ENCODE measurements at regions not wholly inside any gene's neighbourhood (a gene's known extent, or its start where the extent isn't known, plus 50 kb on each side); places are given as distances from the start of the nearest gene placed in this dataset.

DNA sequence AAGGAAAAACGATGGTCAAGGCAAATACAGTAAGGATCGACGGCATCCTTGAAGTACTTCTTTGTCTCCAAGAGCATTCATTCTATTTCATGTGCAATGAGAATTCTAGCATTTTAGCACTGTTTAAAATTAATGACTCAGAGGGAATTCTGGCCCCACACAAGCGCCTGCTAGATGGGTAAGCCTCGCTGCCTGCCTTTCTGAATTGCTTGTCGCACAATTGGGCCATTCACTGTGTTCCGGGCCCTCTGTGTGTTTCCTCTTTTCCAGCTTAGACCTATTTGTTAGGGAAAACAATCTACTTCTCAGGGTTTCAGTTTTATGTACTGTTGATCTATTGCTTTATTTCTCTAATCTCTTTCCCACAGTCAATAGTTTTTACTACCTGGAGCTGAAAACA, 204.7 kb upstream of the ZNF32 start:
- peaks cover 18% of the 10 kb centered on the region for H3K4me1 ChIP-seq (ENCODE audit: control insufficient read depth, insufficient read depth, low read length)
- H3K9me3 ChIP-seq (replicated peaks; ENCODE audit: control insufficient read depth, low read depth, low read length) = no peaks in the 10 kb centered on the region
- H3K36me3 ChIP-seq (ENCODE audit: control insufficient read depth, insufficient read depth, low read length) = no peaks in the 10 kb centered on the region
- no peak overlapping the region for H3K4me3 ChIP-seq (ENCODE audit: low read length)
- H3K27me3 ChIP-seq (ENCODE audit: control insufficient read depth, insufficient read depth, low read length) = no peaks in the 10 kb centered on the region
- WGBS (ENCODE audit: insufficient coverage) = 60% methylated on average over 1 of the region's 7 CpGs
- H3K27ac ChIP-seq (ENCODE audit: low read length) = no peak overlapping the region
- DNase-seq = no peak

DNA sequence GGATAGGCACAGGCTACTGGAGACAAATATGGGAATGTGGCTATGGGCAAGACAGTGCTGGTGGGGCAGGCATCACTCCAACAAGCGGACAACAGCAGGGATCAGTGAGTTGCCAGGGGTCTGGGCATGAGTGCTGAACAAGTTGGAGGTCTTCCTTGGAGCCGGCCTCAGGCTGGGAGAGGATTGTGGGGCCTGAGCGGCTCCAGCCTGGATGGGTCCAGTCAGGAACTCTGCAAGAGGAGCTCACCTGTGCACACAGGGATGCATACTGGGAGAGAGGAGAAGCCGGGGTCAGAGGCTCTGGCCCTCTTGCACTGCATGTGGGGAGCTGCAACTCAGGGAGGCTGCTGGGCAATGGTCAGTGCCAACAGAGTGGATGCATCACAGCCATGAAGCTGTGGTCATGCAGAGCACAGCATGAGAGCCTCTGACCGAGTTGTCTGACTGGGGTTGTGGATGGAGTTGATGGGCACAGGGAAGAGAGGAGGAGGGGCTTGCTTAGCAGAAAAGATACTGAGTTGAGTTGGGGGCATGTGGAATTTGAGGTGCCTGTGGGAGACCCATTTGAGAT, 204.0 kb upstream of the ZNF32 start:
- Histone ChIP-seq H3K27me3 (ENCODE audit: control insufficient read depth, insufficient read depth, low read length) (no peaks in the 10 kb centered on the region), H3K4me1 (ENCODE audit: control insufficient read depth, insufficient read depth, low read length) (peaks cover 18% of the 10 kb centered on the region), H3K4me3 (ENCODE audit: low read length) (no peak overlapping the region), H3K27ac (ENCODE audit: low read length) (no peak overlapping the region), H3K9me3 (replicated peaks; ENCODE audit: control insufficient read depth, low read depth, low read length) (no peaks in the 10 kb centered on the region), H3K36me3 (ENCODE audit: control insufficient read depth, insufficient read depth, low read length) (no peaks in the 10 kb centered on the region)
- 92% methylated on average over 5 of the region's 5 CpGs for WGBS (ENCODE audit: insufficient coverage)
- DNase-seq = no peak

DNA sequence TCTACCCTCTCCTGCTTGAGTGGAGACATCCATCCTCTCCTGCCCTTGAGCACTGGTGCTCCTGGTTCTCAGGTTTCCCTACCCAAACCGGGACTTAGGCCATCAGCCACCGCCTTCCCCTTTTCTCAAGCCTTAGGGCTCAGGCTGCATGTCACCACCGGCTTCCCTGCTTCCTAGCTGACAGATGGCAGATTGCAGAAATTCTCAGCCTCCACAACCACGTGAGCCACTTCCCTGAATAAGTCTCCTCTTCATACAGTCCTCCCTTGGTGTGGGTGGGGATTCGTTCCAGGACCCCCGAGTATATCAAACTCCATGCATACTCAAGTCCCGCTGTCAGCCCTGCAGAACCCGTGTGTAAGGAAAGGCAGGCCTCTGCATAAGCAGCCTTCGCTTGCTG, 203.5 kb upstream of the ZNF32 start:
- H3K27me3 ChIP-seq (ENCODE audit: control insufficient read depth, insufficient read depth, low read length) = no peaks in the 10 kb centered on the region
- no peak overlapping the region for H3K4me3 ChIP-seq (ENCODE audit: low read length)
- H3K36me3 ChIP-seq (ENCODE audit: control insufficient read depth, insufficient read depth, low read length) = no peaks in the 10 kb centered on the region
- H3K9me3 ChIP-seq (replicated peaks; ENCODE audit: control insufficient read depth, low read depth, low read length) = no peaks in the 10 kb centered on the region
- no peak for DNase-seq
- 60% methylated on average over 3 of the region's 9 CpGs for WGBS (ENCODE audit: insufficient coverage)
- H3K4me1 ChIP-seq (ENCODE audit: control insufficient read depth, insufficient read depth, low read length) = peaks cover 12% of the 10 kb centered on the region
- no peak overlapping the region for H3K27ac ChIP-seq (ENCODE audit: low read length)

DNA sequence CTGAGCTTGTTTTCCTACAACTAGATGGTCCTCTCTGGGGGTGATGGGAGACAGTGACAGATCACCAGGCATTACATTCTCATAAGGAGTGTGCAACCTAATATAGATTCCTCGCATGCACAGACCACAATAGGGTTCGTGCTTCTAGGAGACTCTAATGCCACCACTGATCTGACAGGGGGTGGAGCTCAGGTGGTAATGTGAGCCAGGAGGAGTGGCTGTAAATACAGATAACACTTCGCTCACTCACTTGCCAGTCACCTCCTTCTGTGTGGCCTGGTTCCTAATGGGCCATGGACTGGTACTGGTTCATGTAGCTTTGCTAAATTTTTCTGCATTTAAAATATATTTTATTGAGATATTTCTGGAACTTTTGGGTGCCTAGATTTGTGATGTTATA, 202.3 kb upstream of the ZNF32 start:
- WGBS (ENCODE audit: insufficient coverage) = no CpG with 5 or more reads among the region's 3 CpGs
- H3K4me1 ChIP-seq (ENCODE audit: control insufficient read depth, insufficient read depth, low read length) = peaks cover 16% of the 10 kb centered on the region
- H3K27me3 ChIP-seq (ENCODE audit: control insufficient read depth, insufficient read depth, low read length) = no peaks in the 10 kb centered on the region
- no peak for DNase-seq
- H3K36me3 ChIP-seq (ENCODE audit: control insufficient read depth, insufficient read depth, low read length) = no peaks in the 10 kb centered on the region
- H3K27ac ChIP-seq (ENCODE audit: low read length) = no peak overlapping the region
- H3K9me3 ChIP-seq (replicated peaks; ENCODE audit: control insufficient read depth, low read depth, low read length) = no peaks in the 10 kb centered on the region
- H3K4me3 ChIP-seq (ENCODE audit: low read length) = no peak overlapping the region

DNA sequence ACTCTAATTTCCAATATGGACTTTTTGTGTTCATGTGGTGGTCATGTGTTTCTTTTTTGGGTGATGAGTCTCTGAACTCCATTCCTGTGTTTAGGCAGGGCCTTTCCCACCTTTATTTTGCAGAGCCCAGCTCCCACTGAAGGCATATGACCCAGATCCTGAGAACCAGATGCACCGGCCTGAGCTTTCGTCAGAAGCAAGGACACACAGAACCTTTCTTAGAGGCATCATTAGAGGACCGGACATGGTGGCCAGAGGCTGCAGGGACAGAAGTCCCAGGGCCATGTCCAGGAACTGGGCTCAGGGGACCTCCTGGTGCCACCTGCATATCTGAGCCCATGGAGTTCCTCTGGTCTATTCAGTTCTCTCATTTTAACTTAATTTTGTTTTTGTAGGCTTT, 200.9 kb upstream of the ZNF32 start:
- Histone ChIP-seq H3K9me3 (replicated peaks; ENCODE audit: control insufficient read depth, low read depth, low read length) (no peaks in the 10 kb centered on the region), H3K4me1 (ENCODE audit: control insufficient read depth, insufficient read depth, low read length) (peaks cover 19% of the 10 kb centered on the region), H3K36me3 (ENCODE audit: control insufficient read depth, insufficient read depth, low read length) (no peaks in the 10 kb centered on the region), H3K27me3 (ENCODE audit: control insufficient read depth, insufficient read depth, low read length) (no peaks in the 10 kb centered on the region), H3K27ac (ENCODE audit: low read length) (no peak overlapping the region), H3K4me3 (ENCODE audit: low read length) (no peak overlapping the region)
- no peak for DNase-seq
- 100% methylated on average over 3 of the region's 3 CpGs for whole genome bisulfite sequencing (ENCODE audit: insufficient coverage)

DNA sequence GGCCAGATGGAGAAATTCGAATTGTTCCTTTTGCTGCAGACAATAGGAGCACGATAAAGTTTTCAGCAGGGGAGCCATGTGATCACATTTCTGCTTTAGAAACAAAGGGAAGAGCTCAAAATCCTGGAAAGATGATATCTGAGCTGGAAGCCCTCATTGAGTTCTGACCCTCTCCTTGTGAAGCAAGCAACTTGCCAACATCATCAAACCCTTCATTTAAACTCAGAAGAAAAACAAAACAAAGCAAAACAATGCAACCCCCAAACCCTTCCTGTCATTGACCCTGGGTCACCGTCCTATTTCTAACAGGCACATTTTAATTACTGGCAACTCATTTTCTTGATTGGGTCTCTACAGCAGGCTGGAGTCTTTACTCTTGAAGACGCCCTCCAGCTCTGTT, 198.3 kb upstream of the ZNF32 start:
- Histone ChIP-seq H3K27me3 (ENCODE audit: control insufficient read depth, insufficient read depth, low read length) (no peaks in the 10 kb centered on the region), H3K4me1 (ENCODE audit: control insufficient read depth, insufficient read depth, low read length) (peaks cover 24% of the 10 kb centered on the region), H3K9me3 (replicated peaks; ENCODE audit: control insufficient read depth, low read depth, low read length) (no peaks in the 10 kb centered on the region), H3K36me3 (ENCODE audit: control insufficient read depth, insufficient read depth, low read length) (no peaks in the 10 kb centered on the region), H3K27ac (ENCODE audit: low read length) (no peak overlapping the region), H3K4me3 (ENCODE audit: low read length) (no peak overlapping the region)
- no peak for DNase-seq
- WGBS (ENCODE audit: insufficient coverage) = 68% methylated on average over 4 of the region's 4 CpGs

DNA sequence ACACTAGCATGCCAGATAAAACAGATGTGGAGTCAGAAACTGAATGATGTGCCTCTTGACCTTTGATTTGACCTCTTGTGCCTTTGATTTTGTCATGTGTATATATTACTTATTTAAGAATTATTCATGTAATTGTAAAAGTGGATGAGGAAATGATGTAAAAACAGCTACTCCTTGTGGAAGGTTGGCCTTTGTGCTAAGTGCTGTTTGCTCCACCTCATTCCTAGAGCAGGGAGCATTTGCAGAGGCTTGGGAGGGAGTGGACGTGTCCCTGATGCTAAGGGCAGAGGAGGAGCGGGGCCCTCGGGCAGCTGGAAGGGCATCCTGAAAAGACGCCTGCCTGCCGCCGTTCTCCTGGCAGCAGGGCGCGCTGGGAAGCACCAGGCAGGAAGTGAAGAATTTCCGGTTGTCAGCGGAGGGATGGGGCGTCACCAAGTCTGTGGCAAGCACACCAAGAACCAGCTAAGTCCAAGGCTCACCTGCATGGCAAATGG, 197.6 kb upstream of the ZNF32 start:
- Histone ChIP-seq H3K9me3 (replicated peaks; ENCODE audit: control insufficient read depth, low read depth, low read length) (no peaks in the 10 kb centered on the region), H3K4me3 (ENCODE audit: low read length) (no peak overlapping the region), H3K27me3 (ENCODE audit: control insufficient read depth, insufficient read depth, low read length) (no peaks in the 10 kb centered on the region), H3K36me3 (ENCODE audit: control insufficient read depth, insufficient read depth, low read length) (no peaks in the 10 kb centered on the region), H3K4me1 (ENCODE audit: control insufficient read depth, insufficient read depth, low read length) (peaks cover 22% of the 10 kb centered on the region), H3K27ac (ENCODE audit: low read length) (peak overlapping the region; percentile 30)
- DNase-seq = peak; percentile 26
- WGBS (ENCODE audit: insufficient coverage) = 59% methylated on average over 11 of the region's 11 CpGs

DNA sequence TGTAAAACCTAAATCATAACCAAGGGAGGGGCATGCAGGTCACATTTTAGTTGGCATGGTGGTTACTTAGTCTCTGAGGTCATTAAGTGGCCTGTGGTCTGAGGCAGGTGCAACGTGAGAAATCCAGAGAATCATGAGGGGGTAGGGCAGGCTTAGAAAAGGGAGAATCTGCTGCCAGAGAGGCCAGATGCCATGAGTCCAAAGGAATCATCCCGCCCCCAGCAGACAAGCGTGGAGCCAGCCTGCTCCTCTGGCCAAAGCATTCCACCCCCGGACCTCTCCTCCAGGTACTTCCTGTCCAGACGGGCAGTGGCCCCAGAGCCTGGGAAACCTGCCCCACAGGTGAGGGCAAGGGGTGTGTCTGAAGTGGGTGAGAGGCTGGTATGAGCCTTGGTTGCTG, 196.4 kb upstream of the ZNF32 start:
- 50% methylated on average over 1 of the region's 5 CpGs for WGBS (ENCODE audit: insufficient coverage)
- Histone ChIP-seq H3K4me1 (ENCODE audit: control insufficient read depth, insufficient read depth, low read length) (peaks cover 22% of the 10 kb centered on the region), H3K27me3 (ENCODE audit: control insufficient read depth, insufficient read depth, low read length) (no peaks in the 10 kb centered on the region), H3K9me3 (replicated peaks; ENCODE audit: control insufficient read depth, low read depth, low read length) (no peaks in the 10 kb centered on the region), H3K4me3 (ENCODE audit: low read length) (no peak overlapping the region), H3K27ac (ENCODE audit: low read length) (no peak overlapping the region), H3K36me3 (ENCODE audit: control insufficient read depth, insufficient read depth, low read length) (no peaks in the 10 kb centered on the region)
- no peak for DNase-seq

DNA sequence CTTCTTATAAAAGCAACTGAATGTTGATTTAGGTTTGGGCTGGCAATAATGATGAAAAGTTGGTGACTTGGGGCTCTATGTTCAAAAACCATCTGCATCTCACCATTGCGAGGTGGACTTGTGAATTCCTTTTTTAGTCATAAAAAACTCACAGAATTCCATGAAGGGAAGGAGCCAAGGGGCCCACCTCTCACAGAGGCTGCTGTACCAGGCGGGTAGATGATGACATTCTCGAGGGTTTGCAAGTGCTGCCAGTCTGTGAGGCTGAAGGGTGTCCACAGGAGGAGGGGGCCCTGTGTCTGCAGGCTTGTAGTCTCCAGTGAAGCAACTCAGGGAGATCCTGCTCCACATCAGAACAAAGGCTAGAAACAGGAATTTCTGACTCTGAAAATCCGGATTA, 195.5 kb upstream of the ZNF32 start:
- WGBS (ENCODE audit: insufficient coverage) = 85% methylated on average over 2 of the region's 4 CpGs
- no peak overlapping the region for H3K4me3 ChIP-seq (ENCODE audit: low read length)
- H3K27me3 ChIP-seq (ENCODE audit: control insufficient read depth, insufficient read depth, low read length) = no peaks in the 10 kb centered on the region
- H3K27ac ChIP-seq (ENCODE audit: low read length) = no peak overlapping the region
- peaks cover 22% of the 10 kb centered on the region for H3K4me1 ChIP-seq (ENCODE audit: control insufficient read depth, insufficient read depth, low read length)
- H3K36me3 ChIP-seq (ENCODE audit: control insufficient read depth, insufficient read depth, low read length) = no peaks in the 10 kb centered on the region
- H3K9me3 ChIP-seq (replicated peaks; ENCODE audit: control insufficient read depth, low read depth, low read length) = no peaks in the 10 kb centered on the region
- no peak for DNase-seq

DNA sequence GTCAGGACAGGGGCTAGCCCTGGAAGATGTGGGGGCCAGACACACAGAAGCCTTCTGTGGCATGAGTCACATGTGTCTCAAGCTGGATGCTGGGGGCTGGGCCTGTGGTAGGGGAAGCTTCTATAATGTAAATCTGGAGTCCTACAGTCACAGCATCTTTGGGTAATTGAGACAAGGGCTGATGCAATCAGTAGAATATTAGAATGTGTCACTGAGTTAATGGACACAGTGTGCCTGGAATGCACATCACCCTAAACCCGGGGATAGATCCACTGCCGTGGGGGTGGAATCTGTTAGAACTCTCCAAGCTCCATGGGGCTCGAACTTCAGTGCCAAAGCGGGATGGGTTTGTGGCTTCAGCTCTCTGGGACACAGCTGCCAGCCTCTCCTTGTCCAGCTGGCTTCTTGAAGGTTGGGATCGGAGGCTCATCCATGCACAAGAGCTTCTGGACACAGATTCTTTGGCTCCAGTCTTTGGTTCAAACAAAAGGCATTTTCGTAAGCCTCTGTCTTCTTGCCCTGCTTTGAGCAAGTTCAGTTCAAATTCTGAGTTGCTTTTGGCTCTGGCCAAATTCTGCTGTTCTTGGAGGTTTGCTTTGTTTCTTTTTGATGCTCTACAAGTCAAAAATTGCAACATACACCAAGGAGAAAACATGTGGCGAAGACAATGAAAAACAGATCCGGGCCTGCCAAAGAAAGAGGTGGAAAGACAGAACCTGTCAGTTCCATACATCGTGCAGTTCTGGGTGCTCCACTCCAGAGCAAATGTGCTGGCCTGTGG, 194.8 kb upstream of the ZNF32 start:
- no peaks in the 10 kb centered on the region for H3K27me3 ChIP-seq (ENCODE audit: control insufficient read depth, insufficient read depth, low read length)
- WGBS (ENCODE audit: insufficient coverage) = 20% methylated on average over 7 of the region's 9 CpGs
- no peak overlapping the region for H3K27ac ChIP-seq (ENCODE audit: low read length)
- no peaks in the 10 kb centered on the region for H3K36me3 ChIP-seq (ENCODE audit: control insufficient read depth, insufficient read depth, low read length)
- DNase-seq = peak; percentile 89
- no peaks in the 10 kb centered on the region for H3K9me3 ChIP-seq (replicated peaks; ENCODE audit: control insufficient read depth, low read depth, low read length)
- H3K4me1 ChIP-seq (ENCODE audit: control insufficient read depth, insufficient read depth, low read length) = peaks cover 22% of the 10 kb centered on the region
- H3K4me3 ChIP-seq (ENCODE audit: low read length) = no peak overlapping the region

Measured in muscle of leg (tissue), 3 donors.